Esophagus muscularis mucosa (tissue), 4 donors: ENCODE measurements at regions not wholly inside any gene's neighbourhood (a gene's known extent, or its start where the extent isn't known, plus 50 kb on each side); places are given as distances from the start of the nearest gene placed in this dataset.

Source experiments
- EP300 ChIP-seq: sonication (generic); formaldehyde crosslinking; IDR thresholded peaks from one replicate; pipeline ENCODE4 v1.6.1; 2017; ENCODE audit warnings: antibody characterized with exemption
- POLR2A ChIP-seq: fragments of 450-650 bp; IDR thresholded peaks from one replicate; pipeline ENCODE4 v1.6.1; 2017; ENCODE audit warnings: antibody characterized with exemption, moderate library complexity, mild to moderate bottlenecking, low read depth
- POLR2AphosphoS5 ChIP-seq, 2 donors: sonication (generic); formaldehyde crosslinking; IDR thresholded peaks; one replicate each; pipeline ENCODE4 v1.6.1; 2017; ENCODE audit warnings: antibody characterized with exemption in 2 of 2
- TF ChIP-seq, protein P1 (sequence below), 3 experiments: fragments of 200-600 bp in 2 of 3; fragments of 450-650 bp in 1 of 3; sonication (generic) in 2 of 3; IDR thresholded peaks; one replicate each; pipeline ENCODE4 v1.5.1; 2017 to 2019; ENCODE audit warnings: antibody characterized with exemption in 3 of 3, mild to moderate bottlenecking in 2 of 3, moderate library complexity in 1 of 3

DNA sequence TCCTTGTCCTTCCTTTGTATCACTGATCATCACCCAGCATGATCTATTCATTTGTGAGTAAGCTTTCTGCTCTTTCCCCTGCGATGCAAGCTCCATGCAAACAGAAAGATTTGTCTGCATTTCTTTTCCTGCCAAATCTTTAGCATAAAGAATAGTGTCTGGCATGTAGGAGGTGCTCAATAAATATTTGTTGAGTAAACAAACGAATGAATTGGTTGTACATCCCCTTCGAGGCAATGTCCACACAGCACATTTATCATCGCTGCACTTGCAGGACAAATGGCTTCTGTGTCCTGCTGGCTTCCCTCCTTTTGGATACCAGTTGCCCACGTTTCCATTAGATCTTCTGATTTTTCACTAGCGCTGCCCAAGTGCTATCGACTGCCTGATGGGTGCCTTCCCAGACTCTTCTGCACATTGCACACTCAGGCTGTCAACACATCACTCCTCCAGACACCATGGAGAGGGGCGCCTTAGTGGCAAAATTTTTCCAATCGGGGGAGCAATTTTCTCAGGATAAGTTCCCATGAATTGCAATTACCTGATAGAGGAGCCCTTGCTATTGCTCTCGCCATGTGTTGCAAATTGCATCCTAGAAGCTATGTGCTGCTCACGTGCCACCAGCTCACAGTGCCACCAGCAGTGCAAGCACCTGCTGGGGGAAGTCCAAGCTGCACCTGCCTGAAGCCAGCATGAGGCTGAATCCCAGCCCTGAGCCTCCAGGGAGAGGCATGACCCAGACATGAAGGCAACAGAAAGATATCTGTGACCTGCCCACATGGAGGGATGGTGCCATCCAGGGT is 206.6 kb downstream of the KIF26A start:
- TF ChIP-seq, protein P1, sequence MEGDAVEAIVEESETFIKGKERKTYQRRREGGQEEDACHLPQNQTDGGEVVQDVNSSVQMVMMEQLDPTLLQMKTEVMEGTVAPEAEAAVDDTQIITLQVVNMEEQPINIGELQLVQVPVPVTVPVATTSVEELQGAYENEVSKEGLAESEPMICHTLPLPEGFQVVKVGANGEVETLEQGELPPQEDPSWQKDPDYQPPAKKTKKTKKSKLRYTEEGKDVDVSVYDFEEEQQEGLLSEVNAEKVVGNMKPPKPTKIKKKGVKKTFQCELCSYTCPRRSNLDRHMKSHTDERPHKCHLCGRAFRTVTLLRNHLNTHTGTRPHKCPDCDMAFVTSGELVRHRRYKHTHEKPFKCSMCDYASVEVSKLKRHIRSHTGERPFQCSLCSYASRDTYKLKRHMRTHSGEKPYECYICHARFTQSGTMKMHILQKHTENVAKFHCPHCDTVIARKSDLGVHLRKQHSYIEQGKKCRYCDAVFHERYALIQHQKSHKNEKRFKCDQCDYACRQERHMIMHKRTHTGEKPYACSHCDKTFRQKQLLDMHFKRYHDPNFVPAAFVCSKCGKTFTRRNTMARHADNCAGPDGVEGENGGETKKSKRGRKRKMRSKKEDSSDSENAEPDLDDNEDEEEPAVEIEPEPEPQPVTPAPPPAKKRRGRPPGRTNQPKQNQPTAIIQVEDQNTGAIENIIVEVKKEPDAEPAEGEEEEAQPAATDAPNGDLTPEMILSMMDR (IDR thresholded peaks at IDR 0.05) = no peak
- TF ChIP-seq POLR2AphosphoS5 (IDR thresholded peaks at IDR 0.05) (no peak), POLR2A (no peak), EP300 (no peak)
